ENCODE measurements at regions not wholly inside any gene's neighbourhood (a gene's known extent, or its start where the extent isn't known, plus 50 kb on each side); places are given as distances from the start of the nearest gene placed in this dataset.

DNA sequence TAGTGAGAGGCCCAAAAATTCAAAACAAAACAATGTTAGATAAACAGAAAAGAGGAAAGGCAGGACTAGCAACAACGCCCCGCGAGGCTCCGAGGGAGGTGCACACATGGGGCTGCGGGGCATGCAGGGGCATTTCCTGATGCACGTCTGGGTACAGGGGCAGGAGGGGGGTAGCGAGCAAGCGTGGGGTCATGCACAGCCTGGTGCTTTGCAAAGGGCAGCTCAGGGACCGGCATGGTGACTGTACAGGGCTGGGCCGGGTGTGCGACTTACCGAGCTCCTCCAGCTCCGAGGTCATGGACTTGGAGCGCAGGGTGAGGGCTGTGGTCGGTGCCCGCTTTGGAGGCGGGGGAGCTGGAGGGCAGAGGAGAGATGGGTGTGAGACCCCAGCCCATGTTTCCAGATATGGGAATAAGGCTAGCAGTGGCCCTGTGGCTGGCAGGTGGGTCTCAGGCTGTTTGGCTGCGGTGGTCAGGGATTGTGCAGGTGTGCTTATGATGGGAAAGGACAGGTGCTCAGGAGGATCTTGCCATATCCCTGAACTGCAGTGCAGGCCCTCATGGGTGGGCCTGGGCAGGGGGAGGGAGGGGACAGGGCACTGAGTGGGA lies 103.7 kb downstream of the CTTN start:
- DNase-seq: no peak

- peak; percentile 55 for DNase-seq
Observed at GRCh38 chr11:70502677-70503467, 104.5 kb downstream of the CTTN start.

DNA sequence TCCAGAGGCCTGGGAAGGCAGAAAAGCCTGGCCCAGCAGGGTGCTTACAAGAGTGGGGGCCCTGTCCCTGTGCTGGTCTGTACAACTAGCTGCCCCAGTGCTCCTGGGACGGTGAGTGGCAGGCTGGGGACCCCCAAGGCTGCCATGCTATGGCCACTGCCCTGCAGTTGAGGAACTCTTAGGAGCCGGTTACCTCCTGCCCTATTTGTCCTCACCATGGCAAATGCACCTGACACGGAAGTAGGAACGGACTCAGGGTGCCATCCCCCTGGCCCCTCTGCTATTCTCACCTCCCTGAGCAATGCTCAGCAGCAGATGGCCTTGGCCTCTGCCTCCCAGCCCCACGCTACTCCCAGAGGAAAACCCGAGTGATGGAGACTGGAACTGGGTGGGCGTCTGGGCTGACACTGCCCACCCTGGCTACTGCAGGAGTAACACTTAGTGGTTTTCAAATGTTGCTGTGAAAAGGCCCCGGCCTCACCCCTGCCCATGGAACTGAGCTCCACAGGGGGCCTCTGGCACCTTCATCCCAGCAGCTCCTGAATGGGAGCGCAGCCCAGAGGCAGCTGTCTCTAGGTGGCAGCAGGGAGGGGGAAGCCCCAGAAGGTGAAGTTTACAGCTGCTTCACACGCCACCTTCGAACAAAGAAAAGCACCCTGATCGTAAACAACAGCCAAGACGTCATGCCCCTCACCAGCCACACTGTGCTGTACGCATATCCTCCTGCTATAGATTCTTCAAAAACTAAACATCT lies 105.3 kb downstream of the CTTN start:
- DNase-seq: peak; percentile 28

DNA sequence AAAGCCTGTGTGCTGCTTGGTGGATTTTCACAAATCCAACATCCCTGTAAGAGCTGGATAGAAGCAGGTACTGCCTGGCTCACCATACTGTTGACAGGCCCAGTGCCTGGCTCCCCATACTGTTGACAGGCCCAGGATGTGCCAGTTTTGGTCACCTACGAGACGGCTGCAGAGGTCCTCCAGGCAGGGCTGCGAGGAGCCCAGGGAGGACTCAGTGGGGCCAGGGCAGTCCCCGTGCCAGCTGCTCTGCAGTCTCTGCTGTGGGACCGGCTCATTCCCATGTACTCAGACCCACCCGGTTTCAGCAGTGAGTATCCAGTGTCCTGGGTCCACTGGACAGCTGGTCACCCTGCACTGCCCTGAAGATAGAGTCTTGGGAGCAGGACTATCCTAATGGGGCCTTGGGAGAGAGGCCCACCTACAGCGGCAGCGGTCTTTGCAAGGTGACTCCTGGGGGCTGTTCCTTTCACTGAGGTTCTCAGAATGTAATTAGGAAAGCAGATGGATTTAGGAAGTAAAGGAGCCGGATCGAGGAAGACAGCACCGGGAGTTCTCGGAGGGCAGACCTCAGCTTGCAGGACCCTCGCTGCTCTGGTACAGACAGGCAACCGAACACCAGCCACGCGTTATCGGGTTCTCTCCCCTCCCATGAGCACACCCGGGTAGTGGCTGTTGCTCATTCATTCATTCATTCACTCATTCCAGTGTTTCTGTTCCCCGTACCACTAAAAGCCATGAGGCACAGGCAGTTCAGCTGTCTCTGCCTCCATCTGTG lies 106.1 kb downstream of the CTTN start:
- no peak for DNase-seq

GRCh38 chr11:70505331-70505731 lies 107.0 kb downstream of the CTTN start:
- no peak for DNase-seq

- no peak for DNase-seq
Observed at GRCh38 chr11:70505761-70506657, 107.7 kb downstream of the CTTN start.

GRCh38 chr11:70506658-70506970 lies 108.3 kb downstream of the CTTN start:
- DNase-seq: no peak

DNA sequence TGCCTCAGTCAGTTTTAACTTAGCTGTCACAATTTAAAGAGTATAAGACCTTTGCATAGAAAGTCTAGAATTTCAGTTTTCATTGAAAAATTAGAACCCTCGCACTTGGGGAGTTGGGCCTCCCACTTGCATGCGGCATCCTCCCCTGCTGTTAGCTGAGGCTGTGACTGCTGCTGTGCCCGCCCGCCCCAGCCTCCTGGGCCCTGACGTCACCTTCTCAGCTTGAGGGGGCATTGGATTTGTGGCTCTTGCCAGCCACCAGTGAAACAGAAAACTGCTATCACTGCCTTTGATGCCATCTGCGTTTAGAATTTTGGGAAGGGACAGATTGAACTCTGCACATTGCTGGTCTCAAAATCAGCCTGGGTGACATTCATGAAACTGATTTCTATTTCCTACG lies 108.7 kb downstream of the CTTN start:
- no peak for DNase-seq

GRCh38 chr11:70507466-70508230 lies 109.3 kb downstream of the CTTN start:
- no peak for DNase-seq

DNA sequence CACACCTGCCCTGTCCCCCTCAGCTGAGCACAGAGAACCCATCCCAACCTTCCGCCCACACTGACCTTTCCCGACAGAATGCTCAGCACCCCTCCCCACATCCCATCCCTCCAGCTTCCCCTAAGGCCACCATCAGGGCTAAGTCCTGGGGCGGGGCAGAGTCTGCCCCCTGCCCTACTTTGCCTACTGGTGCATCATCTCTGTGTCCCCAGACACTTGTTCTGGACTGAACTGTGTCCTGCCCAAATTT lies 109.8 kb downstream of the CTTN start:
- no peak for DNase-seq

DNA sequence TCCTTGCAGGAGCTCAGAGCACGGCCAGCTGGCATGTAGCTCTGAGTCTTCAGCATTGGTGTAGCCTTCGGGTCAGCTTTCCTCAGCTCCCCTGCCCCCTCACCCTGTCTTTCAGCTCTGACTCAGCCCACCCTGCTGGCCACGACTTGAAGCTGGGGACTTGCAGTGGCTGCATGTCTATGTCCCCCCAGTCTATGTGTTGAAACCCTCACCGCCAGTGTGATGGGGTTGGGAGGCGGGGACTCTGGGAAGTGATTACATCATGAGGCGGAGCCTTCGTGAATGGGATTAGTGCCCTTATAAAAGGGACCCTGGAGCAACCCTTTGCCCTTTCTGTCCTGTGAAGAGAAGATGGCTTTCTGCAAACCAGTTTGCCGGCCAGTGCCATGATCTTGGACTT lies 111.1 kb downstream of the CTTN start:
- DNase-seq: peak; percentile 38

- DNase-seq: no peak
Observed at GRCh38 chr11:70510106-70510505, 111.8 kb downstream of the CTTN start.

- DNase-seq: no peak
Observed at GRCh38 chr11:70510571-70510970, 112.2 kb downstream of the CTTN start.

DNA sequence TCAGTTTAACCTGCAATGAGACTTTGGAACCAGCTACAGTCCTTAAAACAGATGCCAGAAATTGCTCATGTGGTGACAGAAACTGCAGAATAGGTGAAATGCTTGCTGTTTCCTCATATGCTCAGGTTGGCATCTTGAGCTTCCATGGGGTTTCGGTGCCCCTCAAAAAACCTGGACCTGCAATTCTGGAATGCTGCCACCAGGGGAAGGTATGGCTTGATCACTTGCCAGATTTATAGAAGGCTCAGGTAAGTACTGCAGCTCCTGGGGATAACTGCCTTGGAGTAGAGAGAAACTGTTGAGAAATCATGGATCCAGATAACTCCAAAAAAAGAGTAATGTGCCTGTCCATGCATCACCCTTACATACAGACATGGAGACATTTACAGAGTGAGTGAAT lies 113.0 kb downstream of the CTTN start:
- no peak for DNase-seq

DNA sequence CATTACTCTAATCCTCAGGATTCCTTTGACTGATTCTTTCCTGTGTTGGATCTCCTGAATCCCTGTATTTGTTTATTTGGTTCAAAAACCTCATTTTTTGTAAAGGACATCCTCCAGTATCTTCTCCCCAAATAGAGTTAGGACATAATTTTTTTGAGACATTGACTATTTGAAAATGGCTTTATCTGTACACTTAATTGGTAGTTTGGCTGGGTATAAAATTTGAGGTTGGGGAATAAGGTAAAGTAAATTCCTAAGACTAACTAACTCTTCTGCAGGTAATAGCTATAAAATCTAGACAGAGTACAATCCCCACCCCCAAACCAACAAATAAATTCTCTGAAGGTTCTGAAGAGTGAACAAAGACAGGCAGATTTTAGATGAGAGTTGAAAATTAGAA lies 114.4 kb downstream of the CTTN start:
- no peak for DNase-seq

DNA sequence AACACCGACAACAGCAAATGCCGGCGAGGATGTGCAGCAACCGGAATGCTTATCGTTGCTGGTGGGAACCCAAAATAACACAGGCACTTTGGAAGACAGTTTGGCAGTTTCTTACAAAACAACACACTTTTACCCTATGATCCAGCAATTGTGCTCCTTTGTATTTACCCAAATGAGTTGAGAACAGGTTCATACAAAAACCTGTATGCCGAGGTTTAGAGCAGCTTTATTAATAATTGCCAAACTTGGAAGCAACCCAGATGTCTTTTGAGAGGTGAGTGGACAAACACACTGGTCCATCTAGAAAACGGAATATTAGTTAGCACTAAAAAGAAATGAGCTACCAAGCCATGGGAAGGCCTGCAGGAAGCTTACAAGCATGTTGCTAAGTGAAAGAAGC lies 118.9 kb downstream of the CTTN start:
- DNase-seq: no peak

DNA sequence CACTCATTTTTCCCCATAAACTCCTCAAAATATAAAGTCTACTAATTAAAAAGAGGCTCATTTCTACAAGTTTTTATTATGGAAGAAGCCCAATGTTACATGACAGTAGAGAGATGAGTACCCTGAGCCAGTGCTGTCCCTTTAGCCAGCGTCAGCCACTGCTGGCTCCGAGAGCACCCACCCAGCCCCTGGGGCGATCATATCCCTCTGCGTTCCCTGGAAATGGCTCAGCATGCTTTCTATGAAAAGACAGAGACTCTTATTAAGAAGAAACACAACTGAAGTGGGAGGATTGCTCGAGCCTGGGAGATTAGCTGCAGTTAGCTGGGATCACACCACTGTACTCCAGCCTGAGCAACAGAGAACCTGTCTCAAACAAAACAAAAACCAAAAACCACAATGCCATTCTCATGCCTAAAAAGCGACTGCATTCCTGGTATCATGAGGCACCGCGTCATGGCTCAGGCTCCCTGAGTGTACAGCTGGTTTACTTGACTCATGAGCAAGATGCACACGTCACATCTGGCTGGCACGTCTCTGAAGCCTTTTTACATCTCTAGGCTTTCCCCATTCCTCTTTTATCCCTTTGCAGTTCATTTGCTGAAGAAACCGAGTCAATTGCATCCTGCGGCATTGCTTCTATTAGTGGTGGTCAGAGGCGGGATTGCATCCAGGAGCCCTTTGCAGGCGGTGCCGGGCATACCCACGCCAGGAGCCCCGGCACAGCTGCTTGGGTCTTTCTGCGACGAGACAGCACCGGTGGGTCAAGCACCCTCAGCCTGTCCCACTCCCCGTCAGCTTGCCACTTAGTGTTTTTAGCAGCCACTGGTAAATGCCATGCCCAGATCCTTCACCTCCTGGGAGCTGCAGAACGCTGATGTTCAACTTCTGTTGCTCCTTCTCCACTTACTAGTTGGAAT lies 119.9 kb downstream of the CTTN start:
- DNase-seq: no peak

DNA sequence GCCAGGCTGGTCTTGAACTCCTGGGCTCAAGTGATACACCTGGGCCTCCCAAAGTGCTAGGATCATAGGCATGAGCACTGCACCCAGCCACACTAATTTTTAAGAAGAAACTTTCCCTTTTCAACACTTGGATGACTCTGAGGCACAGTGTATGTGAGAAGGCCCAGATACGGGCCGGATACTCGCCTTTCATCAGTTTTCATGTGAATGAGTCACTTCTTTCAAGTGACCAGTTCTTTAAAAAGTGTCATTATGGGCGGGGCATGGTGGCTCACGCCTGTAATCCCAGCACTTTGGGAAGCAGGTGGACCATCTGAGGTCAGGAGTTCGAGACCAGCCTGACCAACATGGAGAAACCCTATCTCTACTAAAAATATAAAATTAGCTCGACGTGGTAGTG lies 120.8 kb downstream of the CTTN start:
- no peak for DNase-seq

GRCh38 chr11:70521475-70522308 lies 123.4 kb downstream of the CTTN start:
- DNase-seq: peak; percentile 50

- DNase-seq: no peak
Observed at GRCh38 chr11:70522309-70522592, 123.9 kb downstream of the CTTN start.
